Fibroblast of peridontal ligament (primary cell): ENCODE measurements at regions not wholly inside any gene's neighbourhood (a gene's known extent, or its start where the extent isn't known, plus 50 kb on each side); places are given as distances from the start of the nearest gene placed in this dataset.

Experiments used
- DNase-seq: peaks from one replicate; pipeline ENCODE4 v3.0.0-alpha.2; 2010; ENCODE audit errors: extremely low read depth

DNA sequence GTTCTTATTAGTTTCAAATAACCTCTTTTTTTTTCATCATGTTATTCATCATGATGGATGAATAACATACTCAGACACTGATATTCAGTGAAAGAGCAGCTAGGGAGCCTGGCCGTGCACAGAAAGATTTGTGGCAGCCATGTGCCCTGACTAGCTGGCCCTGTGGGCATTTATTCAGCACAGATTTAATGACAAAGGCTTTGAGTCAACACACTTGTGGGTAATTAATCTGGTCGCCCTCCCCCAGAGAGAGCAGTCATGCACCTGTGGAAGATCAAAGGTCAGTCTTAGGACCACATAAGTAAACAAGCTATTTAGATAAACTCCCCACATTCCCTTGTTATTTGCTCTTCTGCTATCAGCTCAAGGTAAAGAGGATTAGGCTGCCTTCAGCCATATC is 153.2 kb upstream of the HMCN1 start:
- DNase-seq: no peak

DNA sequence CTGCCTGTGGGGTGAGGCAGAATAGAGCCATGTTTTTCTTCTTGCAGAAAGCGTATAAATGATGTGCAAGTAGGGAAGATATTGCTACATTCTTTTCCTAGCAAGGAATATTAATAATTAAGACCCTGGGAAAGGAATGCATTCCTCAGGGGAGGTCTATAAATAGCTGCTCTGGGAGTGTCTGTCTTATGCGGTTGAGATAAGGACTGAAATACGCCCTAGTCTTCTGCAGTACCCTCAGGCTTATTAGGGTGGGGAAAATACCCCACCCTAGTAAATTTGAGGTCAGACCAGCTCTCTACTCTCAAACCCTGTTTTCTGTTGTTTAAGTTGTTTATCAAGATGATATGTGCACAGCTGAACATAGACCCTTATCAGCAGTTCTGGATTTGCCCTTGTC is 155.9 kb upstream of the HMCN1 start:
- no peak for DNase-seq

DNA sequence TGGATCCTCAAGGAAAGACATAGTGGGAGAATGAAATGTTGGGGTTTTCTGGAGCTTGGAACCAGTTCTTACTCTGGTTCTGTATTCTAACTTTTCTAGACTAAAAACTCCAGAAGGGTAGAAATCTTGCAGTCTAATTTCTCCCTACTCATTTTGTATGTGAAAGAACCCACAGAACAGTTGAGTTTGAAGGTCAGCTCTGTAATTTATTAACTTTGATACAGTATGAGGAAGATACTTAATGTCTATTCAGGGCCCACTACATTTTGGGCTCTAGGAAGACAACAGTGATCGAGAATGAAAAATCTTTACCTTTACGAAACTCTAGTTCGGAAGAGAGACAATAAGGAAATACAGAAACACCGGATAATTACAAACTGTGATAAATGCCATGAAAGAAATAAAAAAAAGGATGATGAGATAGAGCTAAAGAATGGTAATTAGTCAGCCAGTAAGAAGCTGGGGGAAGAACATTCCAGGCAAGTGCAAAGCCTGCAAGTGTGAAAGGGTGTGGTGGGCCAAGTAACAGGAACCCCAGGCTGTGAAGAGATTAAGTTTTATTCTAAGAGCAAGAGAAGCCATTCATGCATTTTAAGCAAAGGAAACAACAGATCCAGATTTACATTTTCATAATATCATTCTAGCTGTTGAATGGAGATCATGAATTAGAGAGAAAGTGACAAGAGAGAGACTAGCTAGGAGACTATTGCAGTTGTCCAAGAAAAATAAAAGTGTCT is 159.9 kb upstream of the HMCN1 start:
- no peak for DNase-seq

DNA sequence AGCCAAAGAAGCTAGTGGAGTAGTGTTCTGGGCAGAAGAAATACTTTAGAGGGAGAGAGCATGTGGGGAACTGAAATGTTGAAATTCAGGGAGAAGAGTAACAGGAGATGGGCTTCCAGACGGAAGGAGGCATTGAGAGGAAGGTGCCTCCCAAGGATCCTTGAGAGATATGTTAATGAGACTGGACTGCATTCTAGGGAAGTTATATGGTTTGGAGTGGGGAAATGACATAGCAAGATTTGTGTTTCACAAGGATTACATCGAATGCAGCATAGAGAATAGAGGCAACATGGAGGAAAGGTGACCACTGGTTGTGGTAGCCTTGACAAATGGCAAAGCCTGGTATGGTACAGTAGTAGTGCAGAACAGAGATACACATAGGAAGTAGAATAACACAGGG is 160.5 kb upstream of the HMCN1 start:
- no peak for DNase-seq

DNA sequence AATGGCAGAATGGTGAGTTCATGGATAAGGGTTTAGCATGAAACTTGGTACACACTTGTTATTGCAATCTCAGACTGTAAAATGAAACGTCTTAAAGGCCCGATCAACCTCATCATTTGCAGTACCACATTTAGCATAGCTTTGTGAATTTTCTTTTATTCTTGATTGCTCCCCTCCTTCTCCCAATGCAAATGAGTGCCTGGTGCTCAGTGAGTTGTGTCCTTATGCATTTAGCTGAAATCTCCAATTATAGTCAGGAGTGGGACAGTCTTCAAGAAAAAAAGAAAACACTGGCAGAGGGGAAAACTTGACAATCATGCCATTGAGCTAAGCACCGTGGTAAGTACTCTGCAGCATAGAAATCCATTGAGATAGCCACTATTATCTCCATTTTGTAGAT is 161.0 kb upstream of the HMCN1 start:
- no peak for DNase-seq

DNA sequence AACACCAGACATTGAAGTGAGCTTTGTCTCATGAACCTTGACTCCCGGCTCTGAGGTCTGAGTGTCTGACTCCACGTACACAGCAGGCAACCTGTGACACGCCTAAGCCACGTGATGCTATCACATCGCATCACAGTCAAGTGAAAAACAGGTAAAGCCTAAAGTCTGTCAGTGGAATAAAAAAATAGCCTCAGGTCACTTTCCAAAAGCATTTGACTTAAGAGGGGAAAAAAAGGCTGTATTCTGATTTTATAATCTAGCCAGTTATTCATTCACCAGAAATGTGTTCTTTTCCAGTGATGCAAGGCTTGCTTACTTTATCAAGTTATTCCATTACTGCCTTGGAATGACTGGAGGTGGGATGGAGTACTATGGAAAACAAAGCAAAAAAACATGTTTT is 163.2 kb upstream of the HMCN1 start:
- DNase-seq: peak; percentile 25

DNA sequence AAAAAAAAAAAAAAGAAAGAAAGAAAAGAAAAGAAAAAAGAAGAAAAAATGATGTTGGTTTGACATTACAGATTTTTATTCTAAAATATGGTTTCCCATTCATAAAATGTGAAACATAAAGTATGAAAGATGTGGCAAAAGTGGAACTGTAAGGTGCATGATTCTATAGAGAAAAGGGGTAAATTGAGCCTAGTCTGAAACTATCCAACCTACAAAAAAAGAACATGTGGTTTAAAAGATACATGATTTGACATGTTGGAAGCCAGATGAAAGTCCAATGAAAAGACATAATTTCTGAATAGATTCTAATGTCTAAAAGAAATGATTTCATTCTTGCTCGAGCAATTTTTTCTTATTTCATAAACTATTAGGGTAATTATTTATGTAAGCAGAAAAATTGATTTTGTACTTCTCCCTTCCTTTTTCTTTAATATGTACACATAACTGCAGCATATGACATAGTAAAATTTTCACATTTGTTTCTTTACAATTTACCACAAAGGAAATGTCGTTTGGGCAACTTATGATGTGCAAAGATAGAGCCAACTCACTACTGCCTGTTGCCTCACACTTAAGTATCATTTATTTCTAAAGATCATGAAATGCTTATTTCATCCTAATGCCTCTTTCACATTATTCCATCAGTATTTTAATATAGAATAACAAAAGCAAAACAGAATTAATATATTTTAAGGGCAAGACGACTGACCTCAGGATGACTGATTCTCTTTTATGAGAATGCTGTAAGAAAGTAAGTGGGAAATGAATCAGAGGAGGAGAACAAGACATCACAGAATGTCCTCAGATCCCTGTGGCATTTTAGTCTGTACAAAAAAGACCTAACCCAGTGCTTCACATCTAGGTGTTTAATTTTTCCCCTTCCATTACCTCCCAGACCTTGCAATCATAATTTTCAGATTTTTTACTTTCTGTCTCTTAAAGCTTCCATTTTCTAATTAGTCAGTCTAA is 165.8 kb upstream of the HMCN1 start:
- no peak for DNase-seq

DNA sequence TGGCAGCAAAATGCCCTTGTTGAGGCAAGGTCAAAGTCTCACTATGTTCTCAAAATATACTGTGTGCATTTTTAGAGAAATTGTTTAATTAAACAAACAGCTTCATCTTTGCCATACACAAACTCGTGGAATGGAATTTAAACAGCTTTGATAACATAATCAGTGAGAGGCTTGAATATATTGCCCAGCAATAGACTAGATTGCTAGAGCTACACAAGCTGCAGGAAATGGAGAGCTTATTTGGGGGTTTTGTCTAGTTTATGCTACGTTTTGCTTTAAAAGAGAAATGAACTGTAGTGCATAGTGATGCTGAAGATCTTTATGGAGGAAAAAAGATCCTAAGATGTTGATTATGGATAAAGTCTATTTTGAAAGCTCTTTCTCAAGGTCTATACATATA is 166.8 kb upstream of the HMCN1 start:
- no peak for DNase-seq

DNA sequence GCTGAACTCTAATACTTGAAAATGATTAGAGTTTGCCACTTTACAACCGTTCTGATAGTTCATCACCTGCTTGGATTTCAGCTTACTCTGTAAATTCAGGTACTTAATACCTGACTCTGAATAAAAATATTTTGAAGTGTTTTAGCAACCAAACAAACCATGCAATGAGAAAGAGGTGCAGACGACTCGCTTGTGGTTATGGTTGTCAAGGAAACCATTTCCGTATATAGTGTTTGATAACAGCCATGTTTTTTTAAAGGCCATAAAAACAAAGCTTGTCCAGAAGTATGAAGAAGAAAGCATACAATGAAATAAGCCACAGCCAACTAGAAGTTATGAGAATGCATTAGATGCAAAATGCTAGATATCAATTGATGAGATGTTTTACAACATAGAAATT is 167.2 kb upstream of the HMCN1 start:
- peak; percentile 62 for DNase-seq

DNA sequence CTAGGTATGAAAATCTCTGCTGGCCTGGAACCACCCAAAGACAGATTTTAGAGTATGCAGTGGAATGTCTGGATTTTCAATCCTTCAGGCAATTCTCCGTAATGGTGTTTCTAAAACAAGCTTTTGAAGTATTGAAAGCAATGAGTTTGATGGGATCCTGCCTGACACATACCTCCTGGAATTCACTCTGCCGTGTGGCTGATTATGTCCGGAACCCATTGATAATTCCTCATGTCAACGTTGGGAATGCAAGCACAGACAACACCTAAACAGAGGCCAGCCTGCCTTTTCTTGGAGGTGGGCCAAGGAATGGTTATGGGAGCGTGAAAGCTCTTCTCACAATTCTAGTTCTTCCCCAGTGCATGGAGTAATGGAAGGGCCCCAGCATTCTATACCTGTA is 168.9 kb upstream of the HMCN1 start:
- no peak for DNase-seq

DNA sequence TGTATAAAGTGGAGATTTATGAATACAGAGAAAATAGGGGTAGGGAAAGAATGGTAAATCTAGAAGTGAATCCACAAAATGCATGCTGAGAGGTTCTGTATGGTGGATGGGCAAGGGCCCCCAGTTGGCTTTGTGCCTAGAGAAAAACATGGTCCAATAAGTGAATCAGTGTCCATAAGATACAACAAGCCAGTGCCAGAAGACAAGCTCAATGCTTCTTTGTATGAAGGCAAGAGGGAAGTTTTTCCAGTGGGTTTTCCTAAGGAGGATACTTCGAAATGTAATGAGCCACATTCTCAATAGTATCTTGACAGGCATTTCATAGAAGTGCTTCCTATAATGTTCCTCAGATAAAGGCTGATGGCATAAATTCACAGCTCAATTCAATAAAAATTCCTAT is 169.4 kb upstream of the HMCN1 start:
- no peak for DNase-seq

DNA sequence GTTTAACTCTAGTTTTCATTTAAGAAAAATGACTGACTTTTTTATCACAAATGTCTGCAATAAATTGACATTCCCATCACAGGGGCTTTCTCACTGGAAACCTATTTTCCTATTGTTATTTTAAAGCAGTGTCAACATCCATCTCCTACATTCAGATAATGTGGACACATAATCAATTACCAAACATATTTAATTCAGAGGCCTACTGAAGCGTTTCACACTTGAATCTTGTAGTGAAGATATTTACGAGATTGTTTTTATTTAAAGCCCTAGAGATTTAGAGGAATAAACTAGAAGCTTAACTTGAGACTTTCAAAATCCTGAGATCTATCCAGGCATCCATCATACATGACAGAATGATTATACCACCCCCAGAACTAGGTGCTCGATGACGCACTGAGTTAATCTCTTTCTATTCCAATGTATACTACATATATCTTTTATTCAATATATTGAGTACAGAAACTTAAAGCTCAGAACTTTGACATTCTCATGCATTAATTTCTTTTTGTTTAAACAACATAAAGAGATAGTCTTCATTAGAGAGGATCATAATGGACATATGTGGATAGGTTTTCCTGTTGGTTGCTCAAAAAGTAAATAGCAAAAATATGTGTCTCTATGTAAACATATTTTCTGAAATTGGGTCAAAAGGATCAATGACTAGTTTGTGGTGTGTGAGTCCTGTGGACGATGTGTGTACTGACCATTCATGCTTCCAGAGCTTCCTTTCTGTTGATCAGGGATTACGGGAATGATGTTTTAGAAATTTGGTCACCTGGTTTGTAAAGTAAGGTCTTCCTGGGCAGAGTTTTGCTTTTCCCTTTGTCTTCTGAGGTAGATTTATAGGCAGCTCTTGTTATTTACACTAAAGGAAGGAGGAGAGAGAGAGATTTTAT is 171.5 kb upstream of the HMCN1 start:
- DNase-seq: no peak

DNA sequence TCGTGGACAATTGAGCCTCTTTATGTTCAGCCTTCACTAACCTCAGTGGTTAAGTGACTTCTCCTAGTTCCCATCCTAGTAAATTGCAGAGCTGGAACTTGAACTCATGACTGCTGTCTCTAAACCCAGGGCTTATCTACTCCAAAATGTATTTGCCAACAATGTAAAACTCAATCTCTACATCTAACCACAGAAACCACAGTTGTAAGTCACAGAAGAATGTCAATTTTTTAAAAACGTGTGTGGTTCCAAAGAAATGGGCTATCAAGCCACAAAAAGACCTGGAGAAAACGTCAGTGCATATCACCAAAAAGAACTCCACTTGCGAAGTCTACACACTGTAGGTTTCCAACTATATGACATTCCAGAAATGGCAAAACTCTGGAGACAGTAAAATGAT is 172.6 kb upstream of the HMCN1 start:
- peak; percentile 51 for DNase-seq

DNA sequence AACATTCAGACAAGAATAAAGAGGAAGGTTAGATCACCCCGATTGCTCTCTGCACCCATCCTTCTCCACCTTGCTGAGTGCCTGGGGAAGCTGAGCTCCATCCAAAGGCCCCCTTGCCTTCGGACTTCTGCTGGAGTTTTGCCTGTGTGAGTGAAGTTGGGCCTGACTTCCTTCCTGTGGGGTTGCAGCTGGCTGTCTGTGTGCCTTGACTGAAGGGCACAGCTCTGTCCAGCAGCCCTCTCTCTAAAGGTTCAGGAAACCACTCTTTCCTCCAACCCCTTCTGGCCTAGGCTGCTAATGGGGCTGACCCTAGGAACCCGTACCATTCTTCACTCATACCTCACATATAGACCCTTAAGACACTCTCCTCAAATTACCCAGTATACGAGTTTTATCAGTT is 173.4 kb upstream of the HMCN1 start:
- DNase-seq: no peak

DNA sequence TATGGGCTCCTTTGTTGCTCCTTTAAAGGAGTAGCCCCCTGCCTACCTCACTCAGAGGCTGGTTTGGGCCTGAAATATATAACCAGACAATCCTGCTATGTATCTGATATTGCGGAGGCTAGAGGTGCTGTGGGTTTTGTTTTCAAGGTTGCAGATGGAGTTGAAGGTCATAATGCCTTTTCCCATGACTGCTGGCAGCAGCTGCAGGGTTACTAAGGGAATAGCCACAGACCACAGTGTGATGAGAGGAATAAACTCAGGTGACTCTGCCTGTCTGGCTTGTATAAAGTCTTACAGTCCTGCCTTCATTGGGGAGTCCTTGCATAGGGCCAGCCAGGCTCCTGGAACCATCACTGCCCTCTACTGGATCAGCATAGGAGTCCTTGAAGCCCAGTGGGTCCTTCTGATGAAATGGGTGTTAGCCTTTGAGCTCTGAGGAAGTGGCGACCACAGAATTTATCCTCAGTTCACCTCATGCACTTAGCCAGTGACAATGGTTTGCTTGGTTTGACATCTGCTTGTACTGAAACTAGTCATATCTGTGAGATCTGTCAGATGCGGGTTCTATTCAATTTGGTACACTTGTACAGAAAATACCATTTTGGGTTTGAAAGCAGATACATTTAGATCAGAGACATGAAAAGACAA is 174.4 kb upstream of the HMCN1 start:
- peak; percentile 33 for DNase-seq

DNA sequence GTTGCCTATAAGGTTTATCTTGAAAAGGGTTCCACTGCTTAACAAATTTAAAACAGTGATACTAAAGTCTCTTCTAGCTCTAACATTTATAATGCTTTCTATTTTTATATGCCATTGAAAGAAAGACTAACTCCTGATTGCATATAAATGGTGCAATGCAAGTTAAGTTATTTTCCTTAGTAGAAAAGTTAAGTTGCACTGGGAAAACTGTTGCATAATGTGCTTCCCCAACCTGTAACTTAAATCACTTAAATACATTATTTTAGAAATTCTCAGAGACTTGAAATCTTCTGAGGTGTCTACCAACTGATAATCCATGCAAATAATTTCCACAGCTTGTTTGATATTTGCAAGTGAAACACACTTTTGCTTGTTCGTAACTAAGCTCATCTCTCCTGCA is 175.0 kb upstream of the HMCN1 start:
- DNase-seq: peak; percentile 72

DNA sequence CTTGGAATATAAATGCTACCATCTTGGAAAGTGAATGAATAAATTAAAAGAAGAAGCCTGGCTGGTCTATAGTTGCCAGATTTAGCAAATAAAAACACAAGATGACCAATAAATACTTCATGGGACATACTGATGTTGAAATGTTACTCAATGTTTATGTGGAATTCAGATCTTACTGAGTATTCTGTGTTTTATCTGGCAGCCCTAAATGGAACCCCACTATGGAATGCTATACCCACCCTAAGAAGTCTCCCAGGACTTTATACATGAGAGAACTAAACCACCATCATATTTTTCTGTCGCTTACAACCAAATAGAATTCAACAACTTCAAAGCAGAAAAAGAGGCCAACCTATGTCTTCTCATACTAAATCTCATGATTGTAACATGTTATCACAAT is 177.6 kb upstream of the HMCN1 start:
- peak; percentile 79 for DNase-seq

DNA sequence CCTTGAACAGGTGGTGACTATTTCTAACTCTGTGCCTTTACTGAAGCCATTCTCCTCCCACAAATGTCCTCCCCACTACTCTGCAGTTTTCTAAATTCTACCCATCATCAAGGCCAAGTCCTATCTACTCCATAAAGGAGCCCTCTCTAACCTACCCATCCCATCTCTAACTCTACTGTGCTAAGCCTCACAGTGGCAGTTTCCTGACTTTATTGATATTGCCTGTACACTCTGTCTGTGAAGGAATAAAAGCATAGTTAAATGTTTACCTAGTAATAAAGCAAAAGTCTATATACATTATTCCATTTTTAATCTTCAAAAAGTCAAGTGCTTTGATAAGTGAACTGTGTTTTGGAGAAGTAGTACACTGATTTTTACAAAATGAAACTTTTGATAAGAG is 178.4 kb upstream of the HMCN1 start:
- no peak for DNase-seq

DNA sequence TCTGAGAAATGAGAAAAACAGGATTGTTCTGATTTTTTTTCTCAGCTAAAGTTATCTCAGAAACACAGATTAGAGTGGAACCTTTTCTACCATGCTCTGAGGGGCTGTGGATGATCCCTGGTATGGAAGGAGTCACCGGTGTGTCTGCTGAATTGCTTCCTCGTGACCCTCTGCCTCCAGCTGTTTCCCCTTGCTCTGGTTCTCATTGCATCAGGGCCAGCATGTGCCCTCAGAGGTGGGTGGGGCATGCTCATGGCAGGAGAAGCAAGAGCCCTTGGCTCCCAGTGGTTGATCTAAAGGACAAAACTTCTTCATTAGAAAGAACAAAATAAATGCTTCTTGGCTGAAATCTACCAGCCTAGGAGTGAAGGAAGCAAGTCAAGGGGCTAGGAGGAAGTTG is 183.2 kb upstream of the HMCN1 start:
- no peak for DNase-seq

DNA sequence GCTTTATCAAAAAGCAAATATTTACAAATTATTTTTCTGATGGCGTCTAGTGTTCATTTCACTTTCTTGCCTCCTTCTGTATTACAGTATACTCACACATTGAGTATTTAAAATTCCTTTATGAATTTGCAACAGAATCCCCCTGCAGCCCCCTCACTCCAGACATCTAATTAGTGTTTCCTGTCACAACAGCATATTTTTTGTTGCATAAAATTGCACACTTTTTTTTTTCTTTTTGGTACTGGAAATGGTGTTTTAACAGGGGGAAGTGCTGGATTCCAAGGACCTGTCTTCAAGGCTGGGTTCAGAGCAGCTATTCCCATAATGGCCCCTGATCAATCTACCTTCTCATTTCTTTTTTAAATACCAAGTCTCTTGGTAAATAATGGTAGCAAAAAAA is 184.3 kb upstream of the HMCN1 start:
- no peak for DNase-seq

DNA sequence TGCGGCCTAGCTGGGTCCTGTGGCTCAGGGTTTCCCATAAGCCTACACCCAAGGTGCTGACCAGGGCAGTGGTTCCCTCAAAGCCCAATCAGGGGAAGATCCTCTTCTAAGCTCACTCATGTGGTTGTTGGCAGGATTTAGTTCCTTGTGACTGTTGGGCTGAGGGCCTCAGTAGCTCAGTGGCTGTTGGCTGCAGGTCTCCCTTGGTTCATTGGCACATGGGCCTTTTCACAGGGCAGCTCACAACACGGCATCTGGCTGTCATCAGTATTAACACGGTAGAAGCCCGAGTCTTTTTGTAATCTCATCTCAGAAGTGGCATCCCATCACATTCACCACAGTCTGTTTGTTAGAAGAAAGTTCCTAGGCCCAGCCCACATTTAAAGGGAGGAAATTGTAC is 188.2 kb upstream of the HMCN1 start:
- no peak for DNase-seq

DNA sequence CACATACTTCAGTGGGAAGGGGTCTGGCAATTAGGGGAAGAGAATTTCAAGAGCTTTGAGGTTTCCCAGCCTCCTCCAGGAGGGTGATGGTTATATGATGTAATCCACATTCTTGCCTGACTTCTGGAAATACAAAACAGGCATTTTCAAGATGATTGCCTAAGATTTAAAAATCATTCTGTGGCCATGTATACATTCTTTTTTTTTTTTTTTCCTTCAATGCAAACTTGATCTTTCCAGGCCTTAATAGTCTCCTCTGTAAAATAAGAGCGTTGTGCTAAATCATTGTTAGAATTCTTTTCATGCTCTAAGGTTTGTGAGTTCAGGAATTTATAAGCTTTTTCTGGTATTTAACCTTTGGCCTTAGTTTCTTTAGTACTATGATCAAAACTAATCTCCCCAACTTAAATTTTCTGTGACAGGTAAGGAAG is 192.3 kb upstream of the HMCN1 start:
- DNase-seq: peak; percentile 83
